ENCODE measurements at regions not wholly inside any gene's neighbourhood (a gene's known extent, or its start where the extent isn't known, plus 50 kb on each side); places are given as distances from the start of the nearest gene placed in this dataset.

DNA sequence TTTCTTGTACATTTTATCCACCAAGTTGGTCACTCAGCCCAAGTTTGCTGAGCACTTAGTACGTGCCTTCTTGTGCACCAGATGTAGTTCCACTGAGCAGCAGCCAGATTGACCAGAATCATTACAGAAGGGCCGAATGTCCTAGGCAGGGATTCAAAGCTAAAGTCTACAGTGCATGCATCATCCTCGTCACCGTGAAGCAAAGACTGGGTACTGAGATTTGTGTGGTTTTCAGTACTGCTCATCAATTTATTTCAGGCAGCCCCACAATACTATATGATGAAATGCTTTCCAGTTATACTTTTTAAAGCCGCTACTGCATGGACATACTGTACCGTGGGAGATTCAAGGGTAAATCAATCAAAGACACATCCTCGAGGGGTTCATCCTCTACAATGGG lies 227.0 kb downstream of the ARRDC4 start:
- TF ChIP-seq RARB (CRISPR knock-in tag; IDR thresholded peaks at IDR 0.05): no peak
- no peak for TF ChIP-seq ZNF70 (CRISPR knock-in tag; IDR thresholded peaks at IDR 0.05)
- no peak for TF ChIP-seq GLIS3 (CRISPR knock-in tag; IDR thresholded peaks at IDR 0.05)
- no peak for TF ChIP-seq PPARA (CRISPR knock-in tag; IDR thresholded peaks at IDR 0.05; ENCODE audit: borderline replicate concordance)
- TF ChIP-seq ZNF565 (CRISPR knock-in tag; conservative IDR thresholded peaks at IDR 0.05; ENCODE audit: low read depth): no peak
- TF ChIP-seq SNAI2 (CRISPR knock-in tag; IDR thresholded peaks at IDR 0.05): no peak
- TF ChIP-seq TOX (CRISPR knock-in tag; IDR thresholded peaks at IDR 0.05; ENCODE audit: borderline replicate concordance): no peak
- TF ChIP-seq, protein P1, sequence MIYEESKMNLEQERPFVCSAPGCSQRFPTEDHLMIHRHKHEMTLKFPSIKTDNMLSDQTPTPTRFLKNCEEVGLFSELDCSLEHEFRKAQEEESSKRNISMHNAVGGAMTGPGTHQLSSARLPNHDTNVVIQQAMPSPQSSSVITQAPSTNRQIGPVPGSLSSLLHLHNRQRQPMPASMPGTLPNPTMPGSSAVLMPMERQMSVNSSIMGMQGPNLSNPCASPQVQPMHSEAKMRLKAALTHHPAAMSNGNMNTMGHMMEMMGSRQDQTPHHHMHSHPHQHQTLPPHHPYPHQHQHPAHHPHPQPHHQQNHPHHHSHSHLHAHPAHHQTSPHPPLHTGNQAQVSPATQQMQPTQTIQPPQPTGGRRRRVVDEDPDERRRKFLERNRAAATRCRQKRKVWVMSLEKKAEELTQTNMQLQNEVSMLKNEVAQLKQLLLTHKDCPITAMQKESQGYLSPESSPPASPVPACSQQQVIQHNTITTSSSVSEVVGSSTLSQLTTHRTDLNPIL (CRISPR knock-in tag; IDR thresholded peaks at IDR 0.05; ENCODE audit: low read depth): no peak
- no peak for TF ChIP-seq ZFP3 (CRISPR knock-in tag; IDR thresholded peaks at IDR 0.05)
- TF ChIP-seq, protein P2, sequence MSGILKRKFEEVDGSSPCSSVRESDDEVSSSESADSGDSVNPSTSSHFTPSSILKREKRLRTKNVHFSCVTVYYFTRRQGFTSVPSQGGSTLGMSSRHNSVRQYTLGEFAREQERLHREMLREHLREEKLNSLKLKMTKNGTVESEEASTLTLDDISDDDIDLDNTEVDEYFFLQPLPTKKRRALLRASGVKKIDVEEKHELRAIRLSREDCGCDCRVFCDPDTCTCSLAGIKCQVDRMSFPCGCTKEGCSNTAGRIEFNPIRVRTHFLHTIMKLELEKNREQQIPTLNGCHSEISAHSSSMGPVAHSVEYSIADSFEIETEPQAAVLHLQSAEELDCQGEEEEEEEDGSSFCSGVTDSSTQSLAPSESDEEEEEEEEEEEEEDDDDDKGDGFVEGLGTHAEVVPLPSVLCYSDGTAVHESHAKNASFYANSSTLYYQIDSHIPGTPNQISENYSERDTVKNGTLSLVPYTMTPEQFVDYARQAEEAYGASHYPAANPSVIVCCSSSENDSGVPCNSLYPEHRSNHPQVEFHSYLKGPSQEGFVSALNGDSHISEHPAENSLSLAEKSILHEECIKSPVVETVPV (CRISPR knock-in tag; IDR thresholded peaks at IDR 0.05): no peak
- TF ChIP-seq CSDC2 (CRISPR knock-in tag; IDR thresholded peaks at IDR 0.05): no peak
- no peak for TF ChIP-seq ARNTL (CRISPR knock-in tag; IDR thresholded peaks at IDR 0.05; ENCODE audit: borderline replicate concordance, low read depth)
- TF ChIP-seq, protein P3, sequence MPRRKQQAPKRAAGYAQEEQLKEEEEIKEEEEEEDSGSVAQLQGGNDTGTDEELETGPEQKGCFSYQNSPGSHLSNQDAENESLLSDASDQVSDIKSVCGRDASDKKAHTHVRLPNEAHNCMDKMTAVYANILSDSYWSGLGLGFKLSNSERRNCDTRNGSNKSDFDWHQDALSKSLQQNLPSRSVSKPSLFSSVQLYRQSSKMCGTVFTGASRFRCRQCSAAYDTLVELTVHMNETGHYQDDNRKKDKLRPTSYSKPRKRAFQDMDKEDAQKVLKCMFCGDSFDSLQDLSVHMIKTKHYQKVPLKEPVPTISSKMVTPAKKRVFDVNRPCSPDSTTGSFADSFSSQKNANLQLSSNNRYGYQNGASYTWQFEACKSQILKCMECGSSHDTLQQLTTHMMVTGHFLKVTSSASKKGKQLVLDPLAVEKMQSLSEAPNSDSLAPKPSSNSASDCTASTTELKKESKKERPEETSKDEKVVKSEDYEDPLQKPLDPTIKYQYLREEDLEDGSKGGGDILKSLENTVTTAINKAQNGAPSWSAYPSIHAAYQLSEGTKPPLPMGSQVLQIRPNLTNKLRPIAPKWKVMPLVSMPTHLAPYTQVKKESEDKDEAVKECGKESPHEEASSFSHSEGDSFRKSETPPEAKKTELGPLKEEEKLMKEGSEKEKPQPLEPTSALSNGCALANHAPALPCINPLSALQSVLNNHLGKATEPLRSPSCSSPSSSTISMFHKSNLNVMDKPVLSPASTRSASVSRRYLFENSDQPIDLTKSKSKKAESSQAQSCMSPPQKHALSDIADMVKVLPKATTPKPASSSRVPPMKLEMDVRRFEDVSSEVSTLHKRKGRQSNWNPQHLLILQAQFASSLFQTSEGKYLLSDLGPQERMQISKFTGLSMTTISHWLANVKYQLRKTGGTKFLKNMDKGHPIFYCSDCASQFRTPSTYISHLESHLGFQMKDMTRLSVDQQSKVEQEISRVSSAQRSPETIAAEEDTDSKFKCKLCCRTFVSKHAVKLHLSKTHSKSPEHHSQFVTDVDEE (CRISPR knock-in tag; IDR thresholded peaks at IDR 0.05): no peak
- TF ChIP-seq BACH2 (CRISPR knock-in tag; IDR thresholded peaks at IDR 0.05; ENCODE audit: borderline replicate concordance): no peak
- TF ChIP-seq ESRRG (CRISPR knock-in tag; IDR thresholded peaks at IDR 0.05): no peak
- TF ChIP-seq ZNF8 (CRISPR knock-in tag; IDR thresholded peaks at IDR 0.05): no peak
- no peak for ATAC-seq

DNA sequence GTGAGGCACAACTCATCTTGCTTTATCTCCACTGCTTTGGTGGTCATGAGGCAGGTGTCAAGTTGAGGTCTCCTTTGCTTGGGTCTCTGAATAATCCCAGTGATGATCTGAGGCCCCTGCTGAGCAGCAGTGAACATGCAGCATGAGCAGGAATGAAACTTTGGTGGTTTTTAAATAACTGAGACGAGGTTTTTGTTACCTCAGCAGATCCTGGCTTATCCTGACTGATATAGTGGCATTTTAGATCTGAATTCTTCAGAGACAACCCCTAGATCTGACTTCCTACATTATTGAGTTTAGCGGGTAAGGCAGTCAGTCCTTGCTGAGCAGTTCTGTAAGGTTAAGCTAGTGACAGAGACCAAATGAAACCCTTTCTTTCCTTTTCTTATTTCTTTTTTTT lies 230.4 kb downstream of the ARRDC4 start:
- ATAC-seq: no peak
- no peak for TF ChIP-seq CSDC2 (CRISPR knock-in tag; IDR thresholded peaks at IDR 0.05)
- no peak for TF ChIP-seq ZFP3 (CRISPR knock-in tag; IDR thresholded peaks at IDR 0.05)
- TF ChIP-seq SNAI2 (CRISPR knock-in tag; IDR thresholded peaks at IDR 0.05): no peak
- TF ChIP-seq TOX (CRISPR knock-in tag; IDR thresholded peaks at IDR 0.05; ENCODE audit: borderline replicate concordance): no peak
- TF ChIP-seq, protein P3 (CRISPR knock-in tag; IDR thresholded peaks at IDR 0.05): no peak
- TF ChIP-seq, protein P4, sequence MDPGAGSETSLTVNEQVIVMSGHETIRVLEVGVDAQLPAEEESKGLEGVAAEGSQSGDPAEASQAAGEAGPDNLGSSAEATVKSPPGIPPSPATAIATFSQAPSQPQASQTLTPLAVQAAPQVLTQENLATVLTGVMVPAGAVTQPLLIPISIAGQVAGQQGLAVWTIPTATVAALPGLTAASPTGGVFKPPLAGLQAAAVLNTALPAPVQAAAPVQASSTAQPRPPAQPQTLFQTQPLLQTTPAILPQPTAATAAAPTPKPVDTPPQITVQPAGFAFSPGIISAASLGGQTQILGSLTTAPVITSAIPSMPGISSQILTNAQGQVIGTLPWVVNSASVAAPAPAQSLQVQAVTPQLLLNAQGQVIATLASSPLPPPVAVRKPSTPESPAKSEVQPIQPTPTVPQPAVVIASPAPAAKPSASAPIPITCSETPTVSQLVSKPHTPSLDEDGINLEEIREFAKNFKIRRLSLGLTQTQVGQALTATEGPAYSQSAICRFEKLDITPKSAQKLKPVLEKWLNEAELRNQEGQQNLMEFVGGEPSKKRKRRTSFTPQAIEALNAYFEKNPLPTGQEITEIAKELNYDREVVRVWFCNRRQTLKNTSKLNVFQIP (CRISPR knock-in tag; IDR thresholded peaks at IDR 0.05; ENCODE audit: borderline replicate concordance, low read depth): no peak
- TF ChIP-seq ESRRG (CRISPR knock-in tag; IDR thresholded peaks at IDR 0.05): no peak
- TF ChIP-seq ZC3H10 (CRISPR knock-in tag; IDR thresholded peaks at IDR 0.05): no peak
- no peak for TF ChIP-seq ZNF8 (CRISPR knock-in tag; IDR thresholded peaks at IDR 0.05)
- TF ChIP-seq PPARA (CRISPR knock-in tag; IDR thresholded peaks at IDR 0.05; ENCODE audit: borderline replicate concordance): no peak
- TF ChIP-seq ISL1 (CRISPR knock-in tag; IDR thresholded peaks at IDR 0.05): no peak
- TF ChIP-seq, protein P1 (CRISPR knock-in tag; IDR thresholded peaks at IDR 0.05; ENCODE audit: low read depth): no peak
- no peak for TF ChIP-seq ZNF70 (CRISPR knock-in tag; IDR thresholded peaks at IDR 0.05)
